GM13977 (cell line): ENCODE measurements at regions not wholly inside any gene's neighbourhood (a gene's known extent, or its start where the extent isn't known, plus 50 kb on each side); places are given as distances from the start of the nearest gene placed in this dataset.

ENCODE experiments used
- DNase-seq: peaks from one replicate; pipeline ENCODE4 v3.0.0; 2012; ENCODE audit warnings: low spot score
- CTCF ChIP-seq: IDR thresholded peaks from 2 replicates; pipeline ENCODE4 v1.5.1; 2012; ENCODE audit warnings: mild to moderate bottlenecking, control low read depth; ENCODE audit not compliant: insufficient read depth; ENCODE audit errors: extremely low read depth, missing control alignments
- in situ Hi-C: fragments of 300-500 bp; cut with MboI; formaldehyde crosslinking; loops from one replicate; pipeline ENCODE4 v1.12.0; 2022; ENCODE audit warnings: low sequenced_read_pairs, low pct_unique_long_range_greater_than_20kb, mixed read lengths, inconsistent platforms; ENCODE audit not compliant: unreplicated experiment

DNA sequence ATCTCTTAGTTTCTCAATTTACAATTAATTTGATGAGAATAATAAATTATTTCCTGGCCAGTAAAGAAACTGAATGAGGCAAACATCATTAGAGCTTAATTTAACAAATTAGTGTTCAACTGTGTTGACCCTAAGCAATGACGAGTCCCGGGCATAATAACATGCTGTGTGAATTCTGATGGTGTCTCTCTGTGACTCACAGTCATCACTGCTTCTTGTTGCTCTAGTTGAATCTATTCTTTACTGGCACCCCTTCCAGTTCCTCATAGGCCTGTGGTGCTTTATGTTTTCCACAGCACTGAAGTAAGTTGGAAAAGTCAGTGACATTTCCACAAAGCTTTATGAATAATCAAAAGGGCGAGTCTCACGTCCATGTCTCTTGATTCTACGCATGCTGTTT is 57.7 kb upstream of the SLC7A11 start:
- in situ Hi-C loops = no loop called here
- no peak for DNase-seq
- TF ChIP-seq CTCF = no peak

DNA sequence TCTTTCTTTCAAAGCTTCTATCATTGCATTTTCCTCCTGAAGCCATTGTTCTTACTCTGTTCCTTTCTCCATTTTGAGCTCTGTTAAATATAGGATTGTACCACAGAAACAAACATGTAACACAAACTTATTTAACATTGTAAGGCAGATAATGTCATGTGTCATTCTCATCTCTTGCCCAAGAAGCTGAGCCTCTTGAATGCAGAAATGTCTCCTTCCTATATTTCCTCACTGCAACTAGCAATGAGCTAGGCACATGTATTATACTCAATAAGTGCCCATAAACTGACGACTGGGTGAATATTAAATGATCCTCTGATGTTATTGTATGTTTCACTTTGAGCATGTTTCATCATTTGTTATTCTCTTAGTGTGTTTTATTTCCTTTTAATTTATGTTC is 56.7 kb upstream of the SLC7A11 start:
- DNase-seq = no peak
- in situ Hi-C loops = no loop called here
- TF ChIP-seq CTCF = no peak

- DNase-seq = no peak
- TF ChIP-seq CTCF = no peak
- in situ Hi-C loops = no loop called here
Measured at GRCh38 chr4:138298431-138298830, 56.3 kb upstream of the SLC7A11 start.

DNA sequence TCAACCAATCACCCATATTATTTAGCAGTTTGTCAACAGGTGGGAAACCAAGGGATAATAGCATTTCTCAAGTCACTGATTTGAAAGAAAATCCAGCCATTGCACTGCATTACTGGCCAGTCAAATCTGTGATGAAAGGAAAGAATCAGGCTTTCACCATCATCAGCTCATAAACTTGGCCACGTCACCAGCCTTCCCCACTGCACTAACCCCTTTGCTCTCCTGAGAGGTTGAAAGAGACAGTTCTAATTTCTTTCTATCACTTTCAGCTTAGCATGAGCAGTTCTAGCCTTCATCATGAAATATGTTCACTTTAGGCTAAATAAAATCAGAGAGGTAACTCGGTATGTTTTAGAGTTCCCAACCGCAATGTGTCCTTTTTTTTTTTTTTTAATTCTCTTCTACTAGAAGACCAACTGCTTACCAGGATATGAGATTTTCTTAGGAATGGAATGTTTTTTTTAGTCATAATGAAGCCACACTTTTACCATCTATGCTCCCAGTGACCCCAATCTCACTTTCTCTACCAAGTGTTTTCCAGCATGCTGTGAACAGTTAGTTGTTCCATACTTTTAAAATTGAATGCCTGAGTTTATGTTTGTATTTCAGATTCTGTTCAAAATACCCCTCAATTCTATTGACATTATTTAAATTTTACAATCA is 55.7 kb upstream of the SLC7A11 start:
- no peak for TF ChIP-seq CTCF
- DNase-seq = no peak
- in situ Hi-C loops = no loop called here

GRCh38 chr4:138292321-138292720 is 50.2 kb upstream of the SLC7A11 start:
- in situ Hi-C loops = no loop called here
- no peak for DNase-seq
- no peak for TF ChIP-seq CTCF
